Testis (tissue), 2 donors: ENCODE measurements at regions not wholly inside any gene's neighbourhood (a gene's known extent, or its start where the extent isn't known, plus 50 kb on each side); places are given as distances from the start of the nearest gene placed in this dataset.
"Not testable (repeated sequence)": the region's sequence is repeated elsewhere in the genome, so short reads cannot be mapped to it uniquely, and the experiment has no call there.

ENCODE experiments used
- DNase-seq: peaks from one replicate; pipeline ENCODE4 v3.0.0-alpha.2; 2019
- H3K27ac ChIP-seq, 2 donors: fragments of 200-600 bp; sonication (generic); one replicate each; pipeline ENCODE4 v1.5.1; 2019
- H3K27me3 ChIP-seq: fragments of 200-600 bp; sonication (generic); one replicate; pipeline ENCODE4 v1.5.1; 2019
- H3K36me3 ChIP-seq: fragments of 200-600 bp; sonication (generic); one replicate; pipeline ENCODE4 v1.5.1; 2017; ENCODE audit warnings: low read depth; ENCODE audit errors: missing control alignments
- H3K4me1 ChIP-seq: fragments of 200-600 bp; sonication (generic); one replicate; pipeline ENCODE4 v1.5.1; 2019
- H3K4me3 ChIP-seq, 2 donors: fragments of 200-600 bp; sonication (generic); one replicate each; pipeline ENCODE4 v1.5.1; 2017 to 2019
- H3K9me3 ChIP-seq: fragments of 200-600 bp; sonication (generic); one replicate; pipeline ENCODE4 v1.5.1; 2017
- CTCF ChIP-seq, 3 experiments: fragments of 450-650 bp in 2 of 3; fragments of 200-600 bp in 1 of 3; sonication (generic) in 1 of 3; IDR thresholded peaks; one replicate each; pipeline ENCODE4 v1.5.1; 2016 to 2019; ENCODE audit warnings: antibody characterized with exemption in 3 of 3, mild to moderate bottlenecking in 2 of 3, moderate library complexity in 1 of 3
- POLR2A ChIP-seq: fragments of 450-650 bp; IDR thresholded peaks from one replicate; pipeline ENCODE4 v1.6.1; 2017; ENCODE audit warnings: antibody characterized with exemption, mild to moderate bottlenecking, moderate library complexity
- WGBS, 2 donors: methylation state at CpG; one replicate each; pipeline ENCODE4 v1.1.5; 2018; 5-methylcytosine and 5-hydroxymethylcytosine counted together
- intact Hi-C: fragments of 100-400 bp; cut with DNase I; formaldehyde crosslinking; loops from one replicate; pipeline ENCODE4 v1.15.1; 2023; ENCODE audit warnings: low total_unique reads

- intact Hi-C loops = no loop called here
- H3K9me3 ChIP-seq = no peaks in the 10 kb centered on the region
- no peaks in the 10 kb centered on the region for H3K27me3 ChIP-seq
- DNase-seq = no peak
- H3K27ac ChIP-seq = no peak overlapping the region
- no peak overlapping the region for H3K4me3 ChIP-seq
- TF ChIP-seq CTCF (IDR thresholded peaks at IDR 0.05) (no peak), POLR2A (no peak)
- H3K4me1 ChIP-seq = no peaks in the 10 kb centered on the region
- no peaks in the 10 kb centered on the region for H3K36me3 ChIP-seq
Measured at GRCh38 chrX:40908857-40909475, 173.6 kb upstream of the MED14 start.

GRCh38 chrX:40912166-40912565, 173.1 kb upstream of the USP9X start:
- no peaks in the 10 kb centered on the region for H3K4me1 ChIP-seq
- no peaks in the 10 kb centered on the region for H3K27me3 ChIP-seq
- no peaks in the 10 kb centered on the region for H3K9me3 ChIP-seq
- intact Hi-C loops = no loop called here
- no peak for TF ChIP-seq POLR2A
- TF ChIP-seq CTCF (IDR thresholded peaks at IDR 0.05) = no peak
- H3K36me3 ChIP-seq = no peaks in the 10 kb centered on the region
- 64 to 80% methylated on average over 4 of the region's 4 CpGs for WGBS, 2 donors
- no peak overlapping the region for H3K4me3 ChIP-seq
- H3K27ac ChIP-seq = no peak overlapping the region
- no peak for DNase-seq

GRCh38 chrX:40912576-40912975, 172.7 kb upstream of the USP9X start:
- Histone ChIP-seq H3K27me3 (no peaks in the 10 kb centered on the region), H3K4me1 (no peaks in the 10 kb centered on the region), H3K36me3 (no peaks in the 10 kb centered on the region), H3K9me3 (no peaks in the 10 kb centered on the region), H3K27ac (no peak overlapping the region), H3K4me3 (no peak overlapping the region)
- no peak for TF ChIP-seq CTCF (IDR thresholded peaks at IDR 0.05)
- no peak for TF ChIP-seq POLR2A
- no peak for DNase-seq
- 70 to 81% methylated on average over 4 of the region's 4 CpGs for WGBS, 2 donors
- intact Hi-C loops = no loop called here

GRCh38 chrX:40920351-40920750, 164.9 kb upstream of the USP9X start:
- H3K36me3 ChIP-seq = no peaks in the 10 kb centered on the region
- DNase-seq = no peak
- H3K4me1 ChIP-seq = no peaks in the 10 kb centered on the region
- H3K27me3 ChIP-seq = no peaks in the 10 kb centered on the region
- H3K4me3 ChIP-seq = no peak overlapping the region
- 94% methylated on average over 4 of the region's 4 CpGs; no CpG with 5 or more reads in 1 of the 2 donors for WGBS, 2 donors
- H3K27ac ChIP-seq = no peak overlapping the region
- no peaks in the 10 kb centered on the region for H3K9me3 ChIP-seq
- intact Hi-C loops = no loop called here
- no peak for TF ChIP-seq POLR2A
- no peak for TF ChIP-seq CTCF (IDR thresholded peaks at IDR 0.05)

GRCh38 chrX:40922307-40922706, 162.9 kb upstream of the USP9X start:
- Histone ChIP-seq H3K27ac (no peak overlapping the region), H3K4me1 (no peaks in the 10 kb centered on the region), H3K27me3 (no peaks in the 10 kb centered on the region), H3K36me3 (no peaks in the 10 kb centered on the region), H3K9me3 (no peaks in the 10 kb centered on the region), H3K4me3 (no peak overlapping the region)
- intact Hi-C loops = no loop called here
- DNase-seq = no peak
- 50 to 55% methylated on average over 7 of the region's 7 CpGs for WGBS, 2 donors
- TF ChIP-seq POLR2A = no peak
- no peak for TF ChIP-seq CTCF (IDR thresholded peaks at IDR 0.05)

- H3K36me3 ChIP-seq, intact Hi-C loops: not testable (repeated sequence)
Measured at GRCh38 chrX:40926739-40927427, 158.4 kb upstream of the USP9X start.

More at GRCh38 chrX:40926739-40927427, 158.4 kb upstream of the USP9X start:
- not testable (repeated sequence) for H3K4me1 ChIP-seq, H3K27me3 ChIP-seq, H3K4me3 ChIP-seq, H3K9me3 ChIP-seq, H3K27ac ChIP-seq, DNase-seq
- WGBS, 2 donors = 86 to 95% methylated on average over 1 of the region's 1 CpG
